PFSK-1 (cell line): ENCODE measurements at regions not wholly inside any gene's neighbourhood (a gene's known extent, or its start where the extent isn't known, plus 50 kb on each side); places are given as distances from the start of the nearest gene placed in this dataset.

Source experiments
- FOXP2 ChIP-seq: optimal IDR thresholded peaks from 2 replicates; pipeline ENCODE3; 2011; ENCODE audit warnings: borderline replicate concordance, control low read depth, inconsistent platforms; ENCODE audit not compliant: insufficient read depth; ENCODE audit errors: extremely low read length, extremely low read depth
- POLR2AphosphoS5 ChIP-seq: IDR thresholded peaks from 2 replicates; pipeline ENCODE4 v1.6.1; 2012; ENCODE audit warnings: low read depth, mild to moderate bottlenecking, control low read depth, low read length, moderate library complexity
- REST ChIP-seq, 2 experiments: IDR thresholded peaks; 2 replicates each; pipeline versions ENCODE4 v1.6.1 to v1.8.0; 2011 to 2012; ENCODE audit warnings: low read depth in 2 of 2, low read length in 2 of 2, control low read depth in 1 of 2, inconsistent platforms in 1 of 2, mild to moderate bottlenecking in 1 of 2, moderate library complexity in 1 of 2; ENCODE audit not compliant: insufficient read depth in 1 of 2
- SIN3A ChIP-seq: IDR thresholded peaks from 2 replicates; pipeline ENCODE4 v1.6.1; 2012; ENCODE audit warnings: mild to moderate bottlenecking, low read length, moderate library complexity, borderline replicate concordance; ENCODE audit not compliant: insufficient read depth
- TAF1 ChIP-seq: IDR thresholded peaks from 2 replicates; pipeline ENCODE4 v1.6.1; 2012; ENCODE audit warnings: low read length, control low read depth, borderline replicate concordance; ENCODE audit not compliant: insufficient read depth

GRCh38 chr6:134819236-134819635 lies 130.7 kb downstream of the ALDH8A1 start:
- TF ChIP-seq TAF1 (no peak), FOXP2 (no peak)

GRCh38 chr6:134817448-134817847 lies 132.5 kb downstream of the ALDH8A1 start:
- TF ChIP-seq SIN3A (no peak), POLR2AphosphoS5 (no peak), TAF1 (no peak), REST (IDR thresholded peaks at IDR 0.05; ENCODE audit: insufficient read depth in 1 of 2, low read depth in 2 of 2, low read length in 2 of 2) (no peak), FOXP2 (no peak)

GRCh38 chr6:134816780-134817179 lies 133.1 kb downstream of the ALDH8A1 start:
- no peak for TF ChIP-seq SIN3A
- TF ChIP-seq REST (IDR thresholded peaks at IDR 0.05; ENCODE audit: insufficient read depth in 1 of 2, low read depth in 2 of 2, low read length in 2 of 2): no peak
- no peak for TF ChIP-seq POLR2AphosphoS5
- TF ChIP-seq TAF1: no peak
- TF ChIP-seq FOXP2: no peak

- TF ChIP-seq POLR2AphosphoS5: no peak
- TF ChIP-seq SIN3A: no peak
- TF ChIP-seq FOXP2: no peak
- no peak for TF ChIP-seq REST (IDR thresholded peaks at IDR 0.05; ENCODE audit: insufficient read depth in 1 of 2, low read depth in 2 of 2, low read length in 2 of 2)
- no peak for TF ChIP-seq TAF1
Measured at GRCh38 chr6:134816300-134816699, 133.6 kb downstream of the ALDH8A1 start.

- TF ChIP-seq REST (IDR thresholded peaks at IDR 0.05; ENCODE audit: insufficient read depth in 1 of 2, low read depth in 2 of 2, low read length in 2 of 2): no peak
Measured at GRCh38 chr6:134814076-134814695, 135.7 kb downstream of the ALDH8A1 start.

GRCh38 chr6:134813146-134813545 lies 136.8 kb downstream of the ALDH8A1 start:
- TF ChIP-seq REST (IDR thresholded peaks at IDR 0.05; ENCODE audit: insufficient read depth in 1 of 2, low read depth in 2 of 2, low read length in 2 of 2) (no peak), POLR2AphosphoS5 (no peak), TAF1 (no peak), SIN3A (no peak), FOXP2 (no peak)
